ENCODE measurements at regions not wholly inside any gene's neighbourhood (a gene's known extent, or its start where the extent isn't known, plus 50 kb on each side); places are given as distances from the start of the nearest gene placed in this dataset.

GRCh38 chr13:48902368-48902767 is 73.3 kb upstream of the FNDC3A start:
- Histone ChIP-seq H3K27me3 (no peaks in the 10 kb centered on the region), H3K9me3 (no peaks in the 10 kb centered on the region), H3K27ac (no peak overlapping the region), H3K4me3 (no peak overlapping the region), H3K36me3 (no peaks in the 10 kb centered on the region), H3K4me1 (no peaks in the 10 kb centered on the region)
- DNase-seq = no peak
- intact Hi-C loops (cut with DNase I; ENCODE audit: low total_unique reads) = no loop called here
- no peak for TF ChIP-seq CTCF (IDR thresholded peaks at IDR 0.05)
- TF ChIP-seq POLR2A (IDR thresholded peaks at IDR 0.05) = no peak

GRCh38 chr13:48904668-48905290 is 70.9 kb upstream of the FNDC3A start:
- H3K27me3 ChIP-seq = no peaks in the 10 kb centered on the region
- no peaks in the 10 kb centered on the region for H3K9me3 ChIP-seq
- H3K36me3 ChIP-seq = no peaks in the 10 kb centered on the region
- intact Hi-C loops (cut with DNase I; ENCODE audit: low total_unique reads) = no loop called here
- no peak for DNase-seq
- TF ChIP-seq CTCF (IDR thresholded peaks at IDR 0.05) = no peak
- TF ChIP-seq POLR2A (IDR thresholded peaks at IDR 0.05) = no peak
- no peak overlapping the region for H3K4me3 ChIP-seq
- H3K27ac ChIP-seq = no peak overlapping the region
- no peaks in the 10 kb centered on the region for H3K4me1 ChIP-seq

DNA sequence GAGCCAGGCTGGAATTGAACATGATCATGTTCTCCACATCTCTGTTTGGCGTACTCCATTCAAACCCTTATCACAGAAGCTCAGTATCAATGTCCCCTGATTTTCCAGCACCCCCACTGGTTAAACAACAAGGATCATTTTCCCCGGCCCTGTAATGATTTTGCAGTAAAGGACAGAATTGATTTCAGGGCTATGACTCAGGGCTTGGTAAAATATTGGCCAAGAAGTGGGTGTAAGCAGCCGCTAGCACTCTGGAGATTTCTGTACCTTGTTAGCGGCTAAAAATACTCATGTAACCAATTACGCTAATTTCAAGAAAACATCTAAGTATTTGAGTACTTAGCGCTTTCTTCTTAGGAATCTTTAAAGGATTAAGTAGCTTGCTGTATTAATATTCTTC is 69.5 kb upstream of the FNDC3A start:
- Histone ChIP-seq H3K36me3 (no peaks in the 10 kb centered on the region), H3K4me3 (no peak overlapping the region), H3K27me3 (no peaks in the 10 kb centered on the region), H3K27ac (no peak overlapping the region), H3K9me3 (no peaks in the 10 kb centered on the region), H3K4me1 (no peaks in the 10 kb centered on the region)
- no peak for TF ChIP-seq POLR2A (IDR thresholded peaks at IDR 0.05)
- no peak for TF ChIP-seq CTCF (IDR thresholded peaks at IDR 0.05)
- intact Hi-C loops (cut with DNase I; ENCODE audit: low total_unique reads) = no loop called here
- no peak for DNase-seq

GRCh38 chr13:48908381-48909055 is 67.2 kb upstream of the FNDC3A start:
- intact Hi-C loops (cut with DNase I; ENCODE audit: low total_unique reads) = no loop called here
- peak overlapping the region in 1 of 2 donors; percentile 26 for H3K27ac ChIP-seq
- H3K4me3 ChIP-seq = no peak overlapping the region
- H3K36me3 ChIP-seq = no peaks in the 10 kb centered on the region
- TF ChIP-seq POLR2A (IDR thresholded peaks at IDR 0.05) = no peak
- TF ChIP-seq CTCF (IDR thresholded peaks at IDR 0.05) = no peak
- H3K9me3 ChIP-seq = no peaks in the 10 kb centered on the region
- no peak for DNase-seq
- no peaks in the 10 kb centered on the region for H3K4me1 ChIP-seq
- H3K27me3 ChIP-seq = no peaks in the 10 kb centered on the region

- TF ChIP-seq POLR2A (IDR thresholded peaks at IDR 0.05) = no peak
- TF ChIP-seq CTCF (IDR thresholded peaks at IDR 0.05) = no peak
- H3K27ac ChIP-seq = peak overlapping the region in 1 of 2 donors; percentile 26
- no peak overlapping the region for H3K4me3 ChIP-seq
- H3K36me3 ChIP-seq = no peaks in the 10 kb centered on the region
- no peaks in the 10 kb centered on the region for H3K9me3 ChIP-seq
- DNase-seq = peak in 1 of 2 donors; percentile 16
- H3K27me3 ChIP-seq = no peaks in the 10 kb centered on the region
- intact Hi-C loops (cut with DNase I; ENCODE audit: low total_unique reads) = no loop called here
- H3K4me1 ChIP-seq = no peaks in the 10 kb centered on the region
Observed at GRCh38 chr13:48909056-48909389, 66.7 kb upstream of the FNDC3A start.

Measured in uterus (tissue), 3 donors.